ENCODE measurements at regions not wholly inside any gene's neighbourhood (a gene's known extent, or its start where the extent isn't known, plus 50 kb on each side); places are given as distances from the start of the nearest gene placed in this dataset.

GRCh38 chr21:25215698-25216384 is 391.4 kb downstream of the MRPL39 start:
- H3K4me1 Mint-ChIP-seq: no peaks in the 10 kb centered on the region
- H3K27me3 Mint-ChIP-seq (ENCODE audit: low read depth): no peaks in the 10 kb centered on the region
- no peak overlapping the region for H3K27ac Mint-ChIP-seq
- H3K4me3 Mint-ChIP-seq: no peak overlapping the region
- H3K9me3 Mint-ChIP-seq: peaks cover 3% of the 10 kb centered on the region
- TF ChIP-seq CTCF (IDR thresholded peaks at IDR 0.05; ENCODE audit: unreplicated experiment in 3 of 3): no peak
- H3K36me3 Mint-ChIP-seq (ENCODE audit: low read depth): no peaks in the 10 kb centered on the region

GRCh38 chr21:25214676-25215075 is 392.6 kb downstream of the MRPL39 start:
- Mint-ChIP-seq H3K27me3 (ENCODE audit: low read depth) (no peaks in the 10 kb centered on the region), H3K4me1 (no peaks in the 10 kb centered on the region), H3K27ac (no peak overlapping the region), H3K4me3 (no peak overlapping the region), H3K9me3 (peaks cover 2% of the 10 kb centered on the region), H3K36me3 (ENCODE audit: low read depth) (no peaks in the 10 kb centered on the region)
- no peak for TF ChIP-seq CTCF (IDR thresholded peaks at IDR 0.05; ENCODE audit: unreplicated experiment in 3 of 3)

GRCh38 chr21:25199944-25200343 is 407.3 kb downstream of the MRPL39 start:
- no peak for TF ChIP-seq CTCF (IDR thresholded peaks at IDR 0.05; ENCODE audit: unreplicated experiment in 3 of 3)
- Mint-ChIP-seq H3K4me1 (no peaks in the 10 kb centered on the region), H3K4me3 (no peak overlapping the region)

GRCh38 chr21:25191141-25191540 is 416.1 kb downstream of the MRPL39 start:
- TF ChIP-seq CTCF (IDR thresholded peaks at IDR 0.05; ENCODE audit: unreplicated experiment in 3 of 3): no peak
- no peak overlapping the region for H3K27ac Mint-ChIP-seq
- no peaks in the 10 kb centered on the region for H3K27me3 Mint-ChIP-seq (ENCODE audit: low read depth)

More at GRCh38 chr21:25199944-25200343, 407.3 kb downstream of the MRPL39 start:
- H3K36me3 Mint-ChIP-seq (ENCODE audit: low read depth): no peaks in the 10 kb centered on the region
- no peak overlapping the region for H3K27ac Mint-ChIP-seq
- H3K27me3 Mint-ChIP-seq (ENCODE audit: low read depth): no peaks in the 10 kb centered on the region
- peaks cover 10% of the 10 kb centered on the region for H3K9me3 Mint-ChIP-seq

GRCh38 chr21:25189497-25189896 is 417.8 kb downstream of the MRPL39 start:
- H3K27ac Mint-ChIP-seq: no peak overlapping the region
- H3K36me3 Mint-ChIP-seq (ENCODE audit: low read depth): no peaks in the 10 kb centered on the region
- H3K4me1 Mint-ChIP-seq: no peaks in the 10 kb centered on the region

More at GRCh38 chr21:25191141-25191540, 416.1 kb downstream of the MRPL39 start:
- Mint-ChIP-seq H3K4me1 (no peaks in the 10 kb centered on the region), H3K4me3 (no peak overlapping the region), H3K9me3 (peaks cover 9% of the 10 kb centered on the region), H3K36me3 (ENCODE audit: low read depth) (no peaks in the 10 kb centered on the region)

More at GRCh38 chr21:25189497-25189896, 417.8 kb downstream of the MRPL39 start:
- H3K9me3 Mint-ChIP-seq: peaks cover 6% of the 10 kb centered on the region
- no peak for TF ChIP-seq CTCF (IDR thresholded peaks at IDR 0.05; ENCODE audit: unreplicated experiment in 3 of 3)
- no peak overlapping the region for H3K4me3 Mint-ChIP-seq
- H3K27me3 Mint-ChIP-seq (ENCODE audit: low read depth): no peaks in the 10 kb centered on the region

All from nephron (organoid).